ENCODE measurements at regions not wholly inside any gene's neighbourhood (a gene's known extent, or its start where the extent isn't known, plus 50 kb on each side); places are given as distances from the start of the nearest gene placed in this dataset.

DNA sequence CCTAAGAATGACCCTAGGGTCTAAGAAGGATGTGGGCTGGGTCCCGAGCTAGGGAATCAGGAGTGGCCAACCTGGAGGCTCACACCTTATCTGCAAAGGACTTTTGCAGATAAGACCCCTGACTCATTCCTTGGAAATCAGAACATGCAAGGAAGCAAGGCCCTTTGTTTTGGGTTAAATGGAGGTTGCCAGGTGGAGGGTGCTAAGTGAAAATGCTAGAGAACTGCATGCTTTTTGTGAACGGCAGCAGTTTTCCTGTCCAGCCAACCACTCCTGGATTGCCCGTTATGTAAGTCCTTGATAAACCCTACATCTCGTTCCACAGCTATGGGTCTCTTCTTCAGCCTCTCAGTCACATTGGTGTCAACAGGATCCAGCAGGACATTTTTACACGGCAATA is 52.1 kb upstream of the CST7 start:
- Histone ChIP-seq H4K20me1 (replicated peaks; ENCODE audit: control insufficient read depth, extremely low read depth, insufficient read depth, low read length) (no peaks in the 10 kb centered on the region), H3K4me2 (ENCODE audit: insufficient read depth, low read length) (no peak overlapping the region), H3K4me3 (replicated peaks in 1 of 3; ENCODE audit: insufficient read depth in 1 of 3, low read depth in 1 of 3, low read length in 3 of 3) (no peak overlapping the region), H3K27me3 (ENCODE audit: control insufficient read depth in 2 of 2, insufficient read depth in 2 of 2, low read length in 2 of 2) (no peaks in the 10 kb centered on the region), H3K4me1 (ENCODE audit: control insufficient read depth, extremely low read depth, insufficient read depth, low read length) (no peaks in the 10 kb centered on the region), H3K9me3 (replicated peaks; ENCODE audit: control insufficient read depth, insufficient read depth, low read length) (no peaks in the 10 kb centered on the region), H2AFZ (ENCODE audit: low read depth, low read length) (no peak overlapping the region), H3K36me3 (ENCODE audit: control insufficient read depth in 2 of 2, extremely low read depth in 1 of 2, insufficient read depth in 2 of 2, low read length in 2 of 2) (no peaks in the 10 kb centered on the region), H3K79me2 (ENCODE audit: control insufficient read depth, insufficient read depth, low read length) (no peaks in the 10 kb centered on the region), H3K9me1 (replicated peaks; ENCODE audit: control insufficient read depth, extremely low read depth, insufficient read depth, low read length) (no peaks in the 10 kb centered on the region), H3K9ac (replicated peaks; ENCODE audit: extremely low read depth, insufficient read depth, low read length) (no peak overlapping the region), H3K27ac (ENCODE audit: insufficient read depth, low read depth, low read length) (no peak overlapping the region)
- TF ChIP-seq POLR2A (IDR thresholded peaks at IDR 0.05; ENCODE audit: low read depth, low read length) (no peak), JUN (IDR thresholded peaks at IDR 0.05; ENCODE audit: borderline replicate concordance, insufficient read depth, insufficient read length, low read depth) (no peak), MAX (IDR thresholded peaks at IDR 0.05; ENCODE audit: insufficient read depth, insufficient read length) (no peak), MYC (IDR thresholded peaks at IDR 0.05; ENCODE audit: low read depth, low read length) (no peak), EZH2 (IDR thresholded peaks at IDR 0.05; ENCODE audit: borderline replicate concordance, low read depth, low read length, severe bottlenecking) (no peak), POLR2AphosphoS5 (IDR thresholded peaks at IDR 0.05; ENCODE audit: insufficient read depth, low read depth, low read length) (no peak), FOS (IDR thresholded peaks at IDR 0.05; ENCODE audit: borderline replicate concordance, insufficient read depth, low read length) (no peak), GATA2 (IDR thresholded peaks at IDR 0.05; ENCODE audit: insufficient read depth, insufficient read length, low read depth, low read length) (no peak)
- TF ChIP-seq, protein P1, sequence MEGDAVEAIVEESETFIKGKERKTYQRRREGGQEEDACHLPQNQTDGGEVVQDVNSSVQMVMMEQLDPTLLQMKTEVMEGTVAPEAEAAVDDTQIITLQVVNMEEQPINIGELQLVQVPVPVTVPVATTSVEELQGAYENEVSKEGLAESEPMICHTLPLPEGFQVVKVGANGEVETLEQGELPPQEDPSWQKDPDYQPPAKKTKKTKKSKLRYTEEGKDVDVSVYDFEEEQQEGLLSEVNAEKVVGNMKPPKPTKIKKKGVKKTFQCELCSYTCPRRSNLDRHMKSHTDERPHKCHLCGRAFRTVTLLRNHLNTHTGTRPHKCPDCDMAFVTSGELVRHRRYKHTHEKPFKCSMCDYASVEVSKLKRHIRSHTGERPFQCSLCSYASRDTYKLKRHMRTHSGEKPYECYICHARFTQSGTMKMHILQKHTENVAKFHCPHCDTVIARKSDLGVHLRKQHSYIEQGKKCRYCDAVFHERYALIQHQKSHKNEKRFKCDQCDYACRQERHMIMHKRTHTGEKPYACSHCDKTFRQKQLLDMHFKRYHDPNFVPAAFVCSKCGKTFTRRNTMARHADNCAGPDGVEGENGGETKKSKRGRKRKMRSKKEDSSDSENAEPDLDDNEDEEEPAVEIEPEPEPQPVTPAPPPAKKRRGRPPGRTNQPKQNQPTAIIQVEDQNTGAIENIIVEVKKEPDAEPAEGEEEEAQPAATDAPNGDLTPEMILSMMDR (IDR thresholded peaks at IDR 0.05; ENCODE audit: extremely low read depth in 1 of 2, insufficient read depth in 1 of 2, low read depth in 1 of 2, low read length in 2 of 2) = no peak
- no peak for DNase-seq (ENCODE audit: low read depth, low spot score)
- no TSS peak for BruUV-seq (replicated peaks)
- dilution Hi-C loops (cut with MboI; ENCODE audit: extremely low pct_ligation_motif_present, low sequenced_read_pairs) = no loop called here
- no peak for FAIRE-seq
- POLR2A ChIA-PET = no interaction called here
- intact Hi-C loops (cut with micrococcal nuclease) = no loop called here
- CTCF ChIA-PET = no interaction called here

All from endothelial cell of umbilical vein (primary cell).